ENCODE measurements at regions not wholly inside any gene's neighbourhood (a gene's known extent, or its start where the extent isn't known, plus 50 kb on each side); places are given as distances from the start of the nearest gene placed in this dataset.

DNA sequence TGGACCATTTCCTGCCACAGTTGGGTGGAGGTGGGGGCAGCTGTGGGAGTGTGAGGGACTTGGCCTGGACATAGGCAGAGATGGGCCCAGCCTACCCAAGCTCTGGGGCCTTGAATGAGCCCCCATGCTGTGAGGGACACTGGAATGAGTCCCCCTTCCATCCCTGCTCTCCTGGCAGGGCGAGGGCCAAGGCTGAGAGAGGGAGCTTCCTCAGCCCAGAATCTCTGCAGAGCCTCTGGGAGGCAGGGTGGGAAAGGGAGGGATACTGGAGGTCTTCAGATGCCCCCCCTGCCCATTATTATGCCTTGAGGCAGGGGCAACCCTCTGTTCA lies 124.5 kb upstream of the PJA1 start:
- no peak for DNase-seq (ENCODE audit: low spot score)
- H3K36me3 ChIP-seq (ENCODE audit: insufficient read depth, low read length, poor library complexity, severe bottlenecking), result no peaks in the 10 kb centered on the region
- intact Hi-C loops (cut with micrococcal nuclease; ENCODE audit: unreplicated experiment), result loop anchor here (5.0 to 10.0 kb wide), 3 partner anchors 135 to 1095 kb away; no protein-coding TSS in a partner anchor
- peak overlapping the region; percentile 93 for H3K27ac ChIP-seq (ENCODE audit: low read depth, low read length, poor library complexity, severe bottlenecking)
- H3K27me3 ChIP-seq (replicated peaks; ENCODE audit: insufficient read depth, low read depth, low read length, poor library complexity), result no peaks in the 10 kb centered on the region
- H3K4me1 ChIP-seq (ENCODE audit: insufficient read depth, low read length, poor library complexity, severe bottlenecking), result peaks cover 82% of the 10 kb centered on the region
- BruUV-seq (replicated peaks), result no TSS peak
- no peaks in the 10 kb centered on the region for H3K9me3 ChIP-seq (ENCODE audit: low read depth, low read length, poor library complexity, severe bottlenecking)
- no peak overlapping the region for H3K4me3 ChIP-seq (ENCODE audit: low read depth, low read length, poor library complexity, severe bottlenecking)
- TF ChIP-seq EZH2 (IDR thresholded peaks at IDR 0.05; ENCODE audit: borderline replicate concordance, low read depth, low read length, poor library complexity, severe bottlenecking), result no peak
- TF ChIP-seq, protein P1, sequence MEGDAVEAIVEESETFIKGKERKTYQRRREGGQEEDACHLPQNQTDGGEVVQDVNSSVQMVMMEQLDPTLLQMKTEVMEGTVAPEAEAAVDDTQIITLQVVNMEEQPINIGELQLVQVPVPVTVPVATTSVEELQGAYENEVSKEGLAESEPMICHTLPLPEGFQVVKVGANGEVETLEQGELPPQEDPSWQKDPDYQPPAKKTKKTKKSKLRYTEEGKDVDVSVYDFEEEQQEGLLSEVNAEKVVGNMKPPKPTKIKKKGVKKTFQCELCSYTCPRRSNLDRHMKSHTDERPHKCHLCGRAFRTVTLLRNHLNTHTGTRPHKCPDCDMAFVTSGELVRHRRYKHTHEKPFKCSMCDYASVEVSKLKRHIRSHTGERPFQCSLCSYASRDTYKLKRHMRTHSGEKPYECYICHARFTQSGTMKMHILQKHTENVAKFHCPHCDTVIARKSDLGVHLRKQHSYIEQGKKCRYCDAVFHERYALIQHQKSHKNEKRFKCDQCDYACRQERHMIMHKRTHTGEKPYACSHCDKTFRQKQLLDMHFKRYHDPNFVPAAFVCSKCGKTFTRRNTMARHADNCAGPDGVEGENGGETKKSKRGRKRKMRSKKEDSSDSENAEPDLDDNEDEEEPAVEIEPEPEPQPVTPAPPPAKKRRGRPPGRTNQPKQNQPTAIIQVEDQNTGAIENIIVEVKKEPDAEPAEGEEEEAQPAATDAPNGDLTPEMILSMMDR (conservative IDR thresholded peaks at IDR 0.05; ENCODE audit: low read depth, low read length), result 0 out of 2 replicates have a peak, but pooled peaks have one; percentile 5
- POLR2A ChIA-PET (ENCODE audit: low non-redundant PET), result interaction anchor here (0.6 kb wide), 1 partner anchor 734 kb away, joined by 28 read pairs; no protein-coding TSS in a partner anchor
- CTCF ChIA-PET, result interaction anchor here (2.0 kb wide), 1 partner anchor 98 kb away, joined by 9 read pairs; no protein-coding TSS in a partner anchor

DNA sequence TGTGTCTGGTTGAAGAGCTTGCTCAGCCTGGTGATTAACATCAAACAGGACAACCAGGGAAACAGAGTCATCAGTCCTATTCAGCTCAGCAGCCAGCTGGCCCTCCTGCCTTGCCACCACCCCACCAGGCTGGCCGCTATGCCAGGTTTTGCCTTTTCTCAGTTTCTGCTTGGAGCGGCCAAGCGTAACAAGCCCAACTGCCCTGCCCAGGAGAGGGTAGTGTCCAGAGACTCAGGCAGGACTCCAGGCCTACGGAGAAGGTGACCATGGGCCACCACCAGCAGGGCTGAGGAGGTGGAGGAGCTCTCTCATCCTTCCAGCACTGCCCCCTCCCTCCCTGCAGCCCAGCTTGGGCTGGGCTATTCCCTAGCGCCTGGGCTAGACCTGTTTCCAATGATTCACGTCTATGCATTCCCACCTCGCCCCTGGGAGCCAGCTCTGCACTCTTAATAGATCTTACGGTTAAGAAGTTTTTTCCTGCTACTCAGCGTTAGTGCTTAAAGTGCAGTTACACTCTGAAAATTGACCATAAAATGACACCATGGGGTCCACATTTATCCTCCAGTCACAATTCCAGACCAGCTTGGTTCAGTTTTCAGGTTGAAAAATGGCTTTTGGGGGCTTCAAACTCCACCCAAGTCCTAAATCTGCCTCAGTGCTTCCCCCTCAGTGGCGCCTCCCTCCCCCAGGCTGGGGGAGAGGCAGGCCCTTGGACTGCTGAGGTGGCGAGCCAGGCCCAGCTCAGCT lies 124.0 kb upstream of the PJA1 start:
- POLR2A ChIA-PET (ENCODE audit: low non-redundant PET), result no interaction called here
- BruUV-seq (replicated peaks), result no TSS peak
- Histone ChIP-seq H3K4me3 (ENCODE audit: low read depth, low read length, poor library complexity, severe bottlenecking) (no peak overlapping the region), H3K9me3 (ENCODE audit: low read depth, low read length, poor library complexity, severe bottlenecking) (no peaks in the 10 kb centered on the region), H3K4me1 (ENCODE audit: insufficient read depth, low read length, poor library complexity, severe bottlenecking) (peaks cover 83% of the 10 kb centered on the region), H3K27ac (ENCODE audit: low read depth, low read length, poor library complexity, severe bottlenecking) (peak overlapping the region; percentile 93), H3K36me3 (ENCODE audit: insufficient read depth, low read length, poor library complexity, severe bottlenecking) (no peaks in the 10 kb centered on the region), H3K27me3 (replicated peaks; ENCODE audit: insufficient read depth, low read depth, low read length, poor library complexity) (no peaks in the 10 kb centered on the region)
- peak; percentile 94 for DNase-seq (ENCODE audit: low spot score)
- TF ChIP-seq, protein P1 (conservative IDR thresholded peaks at IDR 0.05; ENCODE audit: low read depth, low read length), result 0 out of 2 replicates have a peak, but pooled peaks have one; percentile 12
- no peak for TF ChIP-seq EZH2 (IDR thresholded peaks at IDR 0.05; ENCODE audit: borderline replicate concordance, low read depth, low read length, poor library complexity, severe bottlenecking)
- CTCF ChIA-PET, result interaction anchor here (2.0 kb wide), 1 partner anchor 98 kb away, joined by 9 read pairs; no protein-coding TSS in a partner anchor
- intact Hi-C loops (cut with micrococcal nuclease; ENCODE audit: unreplicated experiment), result loop anchor here (5.0 to 10.0 kb wide), 3 partner anchors 134 to 1094 kb away; no protein-coding TSS in a partner anchor

DNA sequence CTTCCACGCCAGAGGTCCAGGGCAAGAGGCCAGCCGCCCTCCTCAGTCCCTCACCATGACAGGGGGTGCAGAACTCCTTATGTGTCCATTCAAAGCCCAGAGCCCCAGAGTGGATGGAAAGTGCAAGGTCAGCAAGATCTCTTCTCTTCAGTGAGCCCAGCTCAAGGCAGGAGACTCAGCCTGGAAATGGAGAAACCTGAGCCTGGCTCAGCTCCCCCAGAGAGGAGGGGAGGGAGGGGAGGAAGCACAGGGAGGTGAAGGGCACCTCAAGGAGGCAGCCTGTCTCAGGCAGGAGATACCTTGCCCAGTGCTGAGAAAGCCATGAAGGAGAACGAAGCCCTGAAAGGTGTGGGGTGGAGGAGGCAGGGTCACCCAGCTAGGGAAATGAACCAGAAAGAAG lies 121.8 kb upstream of the PJA1 start:
- Histone ChIP-seq H3K27me3 (replicated peaks; ENCODE audit: insufficient read depth, low read depth, low read length, poor library complexity) (no peaks in the 10 kb centered on the region), H3K4me1 (ENCODE audit: insufficient read depth, low read length, poor library complexity, severe bottlenecking) (peaks cover 73% of the 10 kb centered on the region), H3K27ac (ENCODE audit: low read depth, low read length, poor library complexity, severe bottlenecking) (peak overlapping the region; percentile 80), H3K4me3 (ENCODE audit: low read depth, low read length, poor library complexity, severe bottlenecking) (no peak overlapping the region), H3K36me3 (ENCODE audit: insufficient read depth, low read length, poor library complexity, severe bottlenecking) (no peaks in the 10 kb centered on the region), H3K9me3 (ENCODE audit: low read depth, low read length, poor library complexity, severe bottlenecking) (no peaks in the 10 kb centered on the region)
- no peak for TF ChIP-seq EZH2 (IDR thresholded peaks at IDR 0.05; ENCODE audit: borderline replicate concordance, low read depth, low read length, poor library complexity, severe bottlenecking)
- TF ChIP-seq, protein P1 (conservative IDR thresholded peaks at IDR 0.05; ENCODE audit: low read depth, low read length), result no peak
- peak; percentile 42 for DNase-seq (ENCODE audit: low spot score)
- CTCF ChIA-PET, result interaction anchor here (1.0 kb wide), 1 partner anchor 458 kb away, joined by 4 read pairs; the partner anchor contains the start of gene EFNB1
- POLR2A ChIA-PET (ENCODE audit: low non-redundant PET), result interaction anchor here (0.6 to 0.8 kb wide), 2 partner anchors 458 to 845 kb away, joined by 3 read pairs; partner anchors contain the start of gene EFNB1
- BruUV-seq (replicated peaks), result no TSS peak
- intact Hi-C loops (cut with micrococcal nuclease; ENCODE audit: unreplicated experiment), result loop anchor here (2.0 to 10.0 kb wide), 4 partner anchors 100 to 1092 kb away; no protein-coding TSS in a partner anchor

All from A673 (cell line).